CD14-positive monocyte (primary cell): ENCODE measurements at regions not wholly inside any gene's neighbourhood (a gene's known extent, or its start where the extent isn't known, plus 50 kb on each side); places are given as distances from the start of the nearest gene placed in this dataset.

Experiments used
- DNase-seq, 3 donors: peaks; one replicate each; pipeline ENCODE4 v3.0.0-alpha.2; 2011 to 2022
- H2AFZ ChIP-seq: 2 replicates; pipeline ENCODE4 v1.6.0; 2012; ENCODE audit warnings: mild to moderate bottlenecking, low read depth, low read length, inconsistent platforms; ENCODE audit not compliant: insufficient read depth, poor library complexity, severe bottlenecking
- H3K27ac ChIP-seq, 2 donors: 1 replicate in 1 of 2; 2 replicates in 1 of 2; pipeline ENCODE4 v1.5.1; 2012 to 2013; ENCODE audit warnings: low read length in 2 of 2, control low read depth in 1 of 2, inconsistent platforms in 1 of 2, low read depth in 1 of 2, mild to moderate bottlenecking in 1 of 2
- H3K27me3 ChIP-seq, 2 donors: one replicate each; pipeline versions ENCODE4 v1.6.0 to v1.6.1; 2011 to 2013; ENCODE audit warnings: low read length in 2 of 2; ENCODE audit not compliant: control insufficient read depth in 2 of 2, insufficient read depth in 2 of 2
- H3K36me3 ChIP-seq, 2 donors: replicated peaks in 1 of 2; 1 replicate in 1 of 2; 2 replicates in 1 of 2; pipeline versions ENCODE4 v1.5.1 to v1.6.1; 2012 to 2013; ENCODE audit warnings: low read length in 2 of 2, control low read depth in 1 of 2, inconsistent platforms in 1 of 2, mild to moderate bottlenecking in 1 of 2; ENCODE audit not compliant: insufficient read depth in 2 of 2, control insufficient read depth in 1 of 2
- H3K4me1 ChIP-seq, 2 donors: 1 replicate in 1 of 2; 2 replicates in 1 of 2; pipeline versions ENCODE4 v1.5.1 to v1.6.1; 2012 to 2013; ENCODE audit warnings: low read length in 2 of 2, control low read depth in 1 of 2, inconsistent platforms in 1 of 2, mild to moderate bottlenecking in 1 of 2, moderate library complexity in 1 of 2; ENCODE audit not compliant: insufficient read depth in 2 of 2, control insufficient read depth in 1 of 2
- H3K4me2 ChIP-seq: replicated peaks from 2 replicates; pipeline ENCODE3; 2012; ENCODE audit warnings: low read length, moderate library complexity, mild to moderate bottlenecking; ENCODE audit not compliant: poor library complexity, severe bottlenecking; ENCODE audit errors: extremely low read depth
- H3K4me3 ChIP-seq, 3 experiments: fragments of 200-600 bp in 1 of 3; sonication (generic) in 1 of 3; replicated peaks in 1 of 3; 1 replicate in 2 of 3; 2 replicates in 1 of 3; pipeline ENCODE4 v1.5.1; 2011 to 2013; ENCODE audit warnings: low read length in 3 of 3, mild to moderate bottlenecking in 3 of 3, control low read depth in 2 of 3, low read depth in 2 of 3, inconsistent platforms in 1 of 3, moderate library complexity in 1 of 3
- H3K79me2 ChIP-seq: 2 replicates; pipeline ENCODE4 v1.6.0; 2012; ENCODE audit warnings: mild to moderate bottlenecking, control low read depth, inconsistent platforms, low read length, moderate library complexity; ENCODE audit not compliant: insufficient read depth
- H3K9ac ChIP-seq: 2 replicates; pipeline ENCODE4 v1.6.0; 2017; ENCODE audit warnings: low read length, mild to moderate bottlenecking; ENCODE audit not compliant: insufficient read depth, poor library complexity, severe bottlenecking
- H3K9me3 ChIP-seq, 2 donors: replicated peaks in 1 of 2; 1 replicate in 1 of 2; 2 replicates in 1 of 2; pipeline versions ENCODE4 v1.5.1 to v1.6.1; 2012 to 2013; ENCODE audit warnings: low read length in 2 of 2, control low read depth in 1 of 2; ENCODE audit not compliant: control insufficient read depth in 1 of 2, insufficient read depth in 1 of 2
- H4K20me1 ChIP-seq: 2 replicates; pipeline ENCODE4 v1.6.0; 2012; ENCODE audit warnings: mild to moderate bottlenecking, low read length, control low read depth, moderate library complexity; ENCODE audit not compliant: insufficient read depth
- H3K27ac Mint-ChIP-seq, 7 donors: one replicate each; pipeline ENCODE4 v1.8.0; 2020; ENCODE audit warnings: mild to moderate bottlenecking in 7 of 7, mixed read lengths in 7 of 7, moderate library complexity in 6 of 7, inconsistent platforms in 2 of 7
- H3K27me3 Mint-ChIP-seq, 3 donors: one replicate each; pipeline ENCODE4 v1.8.0; 2021 to 2022; ENCODE audit warnings: low read depth in 3 of 3, mild to moderate bottlenecking in 3 of 3, mixed read lengths in 3 of 3, moderate library complexity in 3 of 3, inconsistent platforms in 1 of 3
- H3K36me3 Mint-ChIP-seq, 2 donors: one replicate each; pipeline ENCODE4 v1.8.0; 2020; ENCODE audit warnings: mixed read lengths in 2 of 2, inconsistent platforms in 1 of 2, mild to moderate bottlenecking in 1 of 2
- H3K4me1 Mint-ChIP-seq: one replicate; pipeline ENCODE4 v1.8.0; 2020; ENCODE audit warnings: mild to moderate bottlenecking, mixed read lengths
- H3K4me3 Mint-ChIP-seq, 2 donors: one replicate each; pipeline ENCODE4 v1.8.0; 2020; ENCODE audit warnings: mild to moderate bottlenecking in 2 of 2, mixed read lengths in 2 of 2, moderate library complexity in 1 of 2
- H3K9me3 Mint-ChIP-seq, 7 donors: one replicate each; pipeline ENCODE4 v1.8.0; 2020 to 2022; ENCODE audit warnings: mixed read lengths in 7 of 7, mild to moderate bottlenecking in 6 of 7, moderate library complexity in 6 of 7, inconsistent platforms in 2 of 7
- CTCF ChIP-seq: fragments of 200-600 bp; IDR thresholded peaks from one replicate; pipeline ENCODE4 v1.8.0; 2022; ENCODE audit warnings: antibody characterized with exemption, mild to moderate bottlenecking
- WGBS: methylation state at CpG from one replicate; pipeline ENCODE4 v1.1.5; 2013; ENCODE audit warnings: missing lambda C conversion rate; ENCODE audit not compliant: insufficient coverage; 5-methylcytosine and 5-hydroxymethylcytosine counted together
- intact Hi-C, 2 donors: fragments of 100-400 bp; cut with micrococcal nuclease; formaldehyde crosslinking; loops; one replicate each; pipeline versions ENCODE4 v1.15.0 to v1.15.1; 2023

- no peaks in the 10 kb centered on the region for H4K20me1 ChIP-seq
- H3K9me3 ChIP-seq, result peaks cover 0 to 3% of the 10 kb centered on the region in 2 donors
- TF ChIP-seq CTCF, result no peak
- no peaks in the 10 kb centered on the region for H3K79me2 ChIP-seq
- intact Hi-C loops, result no loop called here
- no peak overlapping the region for H3K9ac ChIP-seq
- no peak overlapping the region for H3K4me3 Mint-ChIP-seq
- H3K36me3 ChIP-seq, result no peaks in the 10 kb centered on the region
- H3K27me3 ChIP-seq, result no peaks in the 10 kb centered on the region
- H3K4me3 ChIP-seq, result no peak overlapping the region
- peaks cover 9 to 12% (median 10%) of the 10 kb centered on the region in 3 donors for H3K27me3 Mint-ChIP-seq
- 84% methylated on average over 11 of the region's 17 CpGs for WGBS
- no peaks in the 10 kb centered on the region for H3K4me1 Mint-ChIP-seq
- peaks cover 0 to 4% (median 1%) of the 10 kb centered on the region in 7 donors for H3K9me3 Mint-ChIP-seq
- no peak for DNase-seq
- H3K27ac Mint-ChIP-seq, result peak overlapping the region in 1 of 7 donors; percentile 7
- H3K36me3 Mint-ChIP-seq, result no peaks in the 10 kb centered on the region
- no peak overlapping the region for H2AFZ ChIP-seq
- no peak overlapping the region for H3K4me2 ChIP-seq
- H3K27ac ChIP-seq, result no peak overlapping the region
- no peaks in the 10 kb centered on the region for H3K4me1 ChIP-seq
Measured at GRCh38 chr22:48337957-48338792, 1489.5 kb downstream of the BRD1 start.

- H3K4me3 ChIP-seq, result no peak overlapping the region
- H2AFZ ChIP-seq, result no peak overlapping the region
- H4K20me1 ChIP-seq, result no peaks in the 10 kb centered on the region
- H3K9me3 Mint-ChIP-seq, result peaks cover 0 to 6% (median 3%) of the 10 kb centered on the region in 7 donors
- 83% methylated on average over 3 of the region's 7 CpGs for WGBS
- no peaks in the 10 kb centered on the region for H3K36me3 ChIP-seq
- no peaks in the 10 kb centered on the region for H3K27me3 ChIP-seq
- no peak for DNase-seq
- no peak overlapping the region for H3K27ac Mint-ChIP-seq
- no peak overlapping the region for H3K4me3 Mint-ChIP-seq
- H3K9me3 ChIP-seq, result peaks cover 0 to 5% of the 10 kb centered on the region in 2 donors
- H3K4me2 ChIP-seq, result no peak overlapping the region
- H3K9ac ChIP-seq, result no peak overlapping the region
- no peaks in the 10 kb centered on the region for H3K4me1 ChIP-seq
- no peaks in the 10 kb centered on the region for H3K4me1 Mint-ChIP-seq
- peaks cover 5 to 9% (median 7%) of the 10 kb centered on the region in 3 donors for H3K27me3 Mint-ChIP-seq
- intact Hi-C loops, result no loop called here
- no peak for TF ChIP-seq CTCF
- no peaks in the 10 kb centered on the region for H3K79me2 ChIP-seq
- H3K36me3 Mint-ChIP-seq, result no peaks in the 10 kb centered on the region
- H3K27ac ChIP-seq, result no peak overlapping the region
Measured at GRCh38 chr22:48336339-48337060, 1491.2 kb downstream of the BRD1 start.
